H1 (cell line): ENCODE measurements at regions not wholly inside any gene's neighbourhood (a gene's known extent, or its start where the extent isn't known, plus 50 kb on each side); places are given as distances from the start of the nearest gene placed in this dataset.

ENCODE experiments used
- CHD2 ChIP-seq: IDR thresholded peaks from 2 replicates; pipeline ENCODE4 v1.6.1; 2012; ENCODE audit warnings: low read length, improper control_type of control experiment
- CREB1 ChIP-seq: IDR thresholded peaks from 2 replicates; pipeline ENCODE4 v1.6.1; 2012; ENCODE audit warnings: inconsistent platforms
- CTCF ChIP-seq, 3 experiments: IDR thresholded peaks; 1 replicate in 2 of 3; 2 replicates in 1 of 3; pipeline versions ENCODE4 v1.5.1 to v1.6.1; 2011; ENCODE audit warnings: low read length in 3 of 3, mild to moderate bottlenecking in 3 of 3, inconsistent platforms in 2 of 3, low read depth in 1 of 3, moderate library complexity in 1 of 3; ENCODE audit not compliant: insufficient read depth in 1 of 3; ENCODE audit errors: control extremely low read depth in 1 of 3
- EP300 ChIP-seq, 2 experiments: IDR thresholded peaks; 1 replicate in 1 of 2; 2 replicates in 1 of 2; pipeline ENCODE4 v1.6.1; 2011 to 2012; ENCODE audit warnings: low read depth in 2 of 2, low read length in 2 of 2, mild to moderate bottlenecking in 2 of 2, borderline replicate concordance in 1 of 2, inconsistent platforms in 1 of 2, moderate library complexity in 1 of 2
- EZH2 ChIP-seq: fragments of 200-600 bp; sonication (generic); IDR thresholded peaks from 2 replicates; pipeline ENCODE4 v1.7.1; 2012; ENCODE audit warnings: low read depth, mild to moderate bottlenecking, moderate library complexity, low read length, inconsistent platforms; ENCODE audit not compliant: severe bottlenecking
- MAX ChIP-seq: IDR thresholded peaks from 2 replicates; pipeline ENCODE4 v1.6.1; 2012; ENCODE audit warnings: inconsistent platforms
- POLR2A ChIP-seq, 2 experiments: IDR thresholded peaks; 1 replicate in 1 of 2; 2 replicates in 1 of 2; pipeline ENCODE4 v1.6.1; 2011; ENCODE audit warnings: low read depth in 2 of 2, low read length in 2 of 2, mild to moderate bottlenecking in 2 of 2; ENCODE audit errors: control extremely low read depth in 1 of 2
- POLR2AphosphoS5 ChIP-seq: IDR thresholded peaks from 2 replicates; pipeline ENCODE4 v1.6.1; 2011; ENCODE audit warnings: low read depth, low read length
- RAD21 ChIP-seq, 2 experiments: IDR thresholded peaks in 1 of 2; conservative IDR thresholded peaks in 1 of 2; 2 replicates each; pipeline ENCODE4 v1.6.1; 2011; ENCODE audit warnings: low read depth in 2 of 2, low read length in 2 of 2, improper control_type of control experiment in 1 of 2, inconsistent platforms in 1 of 2, mild to moderate bottlenecking in 1 of 2, moderate library complexity in 1 of 2
- SP1 ChIP-seq: IDR thresholded peaks from 2 replicates; pipeline ENCODE4 v1.6.1; 2011; ENCODE audit warnings: low read depth, low read length
- TAF1 ChIP-seq: IDR thresholded peaks from 2 replicates; pipeline ENCODE4 v1.6.1; 2011; ENCODE audit warnings: mild to moderate bottlenecking, low read depth, low read length

DNA sequence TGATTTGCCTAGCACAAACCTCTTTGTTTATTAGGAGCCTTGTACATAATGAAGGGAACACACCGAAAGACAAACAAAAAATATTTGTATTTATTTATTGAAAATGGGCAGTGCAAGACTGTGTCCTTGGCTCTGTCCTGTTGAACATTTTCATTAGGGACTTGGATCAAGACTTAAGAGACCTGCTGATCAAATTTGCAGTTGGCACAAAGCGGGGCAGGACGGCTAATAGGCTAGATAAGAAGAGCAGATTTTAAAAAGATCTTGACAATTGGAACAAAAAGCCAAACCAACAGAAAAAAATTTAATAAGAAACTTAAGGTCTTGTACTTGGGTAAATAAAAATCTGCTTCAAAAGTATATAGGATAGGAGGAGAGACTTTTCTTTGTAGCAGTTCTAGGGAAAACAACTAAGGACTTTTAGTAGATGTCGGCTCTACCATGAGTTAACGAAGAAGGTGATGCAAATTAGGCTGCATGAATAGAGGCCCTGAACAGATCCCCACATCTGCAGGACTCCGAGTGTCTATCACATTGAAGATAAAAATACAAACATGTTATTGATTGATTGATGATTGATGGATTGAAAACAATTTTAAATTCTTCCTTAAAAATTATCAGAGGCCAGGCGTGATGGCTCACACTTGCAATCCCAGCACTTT lies 124.1 kb upstream of the SPACA1 start:
- no peak for TF ChIP-seq CHD2
- no peak for TF ChIP-seq CTCF (IDR thresholded peaks at IDR 0.05; ENCODE audit: control extremely low read depth in 1 of 3, insufficient read depth in 1 of 3, low read depth in 1 of 3, low read length in 3 of 3)
- TF ChIP-seq CREB1, result no peak
- TF ChIP-seq EZH2, result no peak
- no peak for TF ChIP-seq RAD21 (IDR thresholded peaks at IDR 0.05 in 1 of 2, conservative IDR thresholded peaks at IDR 0.05 in 1 of 2; ENCODE audit: low read depth in 2 of 2, low read length in 2 of 2)
- TF ChIP-seq TAF1, result no peak
- TF ChIP-seq POLR2A (IDR thresholded peaks at IDR 0.05; ENCODE audit: control extremely low read depth in 1 of 2, low read depth in 2 of 2, low read length in 2 of 2), result no peak
- no peak for TF ChIP-seq MAX
- TF ChIP-seq EP300 (IDR thresholded peaks at IDR 0.05; ENCODE audit: borderline replicate concordance in 1 of 2, low read depth in 2 of 2, low read length in 2 of 2), result no peak
- TF ChIP-seq POLR2AphosphoS5, result no peak
- TF ChIP-seq SP1, result no peak
